NCI-H526 (cell line): ENCODE measurements at regions not wholly inside any gene's neighbourhood (a gene's known extent, or its start where the extent isn't known, plus 50 kb on each side); places are given as distances from the start of the nearest gene placed in this dataset.

Experiments used
- DNase-seq, 2 experiments: peaks; one replicate each; lab custom pipeline; 2025; lab: John Stamatoyannopoulos, UW

- DNase-seq, result no peak
Measured at GRCh38 chr4:124219389-124219788, 493.1 kb downstream of the ANKRD50 start.

GRCh38 chr4:124224256-124224655 is 488.3 kb downstream of the ANKRD50 start:
- DNase-seq, result no peak

GRCh38 chr4:124227981-124228380 is 484.6 kb downstream of the ANKRD50 start:
- DNase-seq, result no peak

DNA sequence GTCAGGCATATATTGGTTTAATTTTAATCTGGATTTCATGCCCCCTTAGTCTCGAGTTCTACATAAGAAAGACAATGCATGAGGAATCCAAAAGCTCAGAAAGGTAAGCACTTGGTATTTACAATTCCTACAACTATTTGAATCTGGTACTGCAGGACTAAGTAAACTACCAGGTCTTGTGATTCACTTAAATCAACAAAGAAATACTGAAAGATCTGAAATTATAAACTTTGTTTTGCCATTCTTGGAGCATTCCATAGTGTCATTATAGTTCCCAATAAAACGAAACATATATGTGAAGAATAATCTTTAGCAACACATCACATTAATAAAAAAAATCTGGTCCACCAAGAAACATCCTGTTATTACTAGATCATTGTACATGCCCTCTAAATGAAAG is 482.3 kb downstream of the ANKRD50 start:
- DNase-seq, result no peak

DNA sequence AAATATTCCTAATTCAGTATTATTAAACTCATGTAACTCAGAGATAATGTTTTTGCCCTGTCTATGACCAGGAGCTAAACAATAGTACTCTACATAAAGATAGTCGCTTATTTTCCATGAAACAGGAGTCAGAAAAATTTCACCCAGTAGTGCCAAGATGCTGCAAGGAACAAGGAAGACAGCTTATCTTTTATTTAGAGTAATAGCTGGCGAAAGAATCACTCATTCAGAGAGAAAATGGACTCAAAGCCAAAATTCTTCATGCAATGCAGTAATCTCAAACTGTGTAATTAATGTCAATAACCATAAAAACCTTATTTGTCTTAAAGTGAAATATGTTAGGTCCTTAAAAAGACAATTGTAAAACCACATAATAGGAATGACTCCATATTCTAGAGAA is 477.8 kb downstream of the ANKRD50 start:
- DNase-seq, result no peak

GRCh38 chr4:124243671-124244366 is 468.7 kb downstream of the ANKRD50 start:
- no peak for DNase-seq

GRCh38 chr4:124253080-124253479 is 459.5 kb downstream of the ANKRD50 start:
- no peak for DNase-seq

DNA sequence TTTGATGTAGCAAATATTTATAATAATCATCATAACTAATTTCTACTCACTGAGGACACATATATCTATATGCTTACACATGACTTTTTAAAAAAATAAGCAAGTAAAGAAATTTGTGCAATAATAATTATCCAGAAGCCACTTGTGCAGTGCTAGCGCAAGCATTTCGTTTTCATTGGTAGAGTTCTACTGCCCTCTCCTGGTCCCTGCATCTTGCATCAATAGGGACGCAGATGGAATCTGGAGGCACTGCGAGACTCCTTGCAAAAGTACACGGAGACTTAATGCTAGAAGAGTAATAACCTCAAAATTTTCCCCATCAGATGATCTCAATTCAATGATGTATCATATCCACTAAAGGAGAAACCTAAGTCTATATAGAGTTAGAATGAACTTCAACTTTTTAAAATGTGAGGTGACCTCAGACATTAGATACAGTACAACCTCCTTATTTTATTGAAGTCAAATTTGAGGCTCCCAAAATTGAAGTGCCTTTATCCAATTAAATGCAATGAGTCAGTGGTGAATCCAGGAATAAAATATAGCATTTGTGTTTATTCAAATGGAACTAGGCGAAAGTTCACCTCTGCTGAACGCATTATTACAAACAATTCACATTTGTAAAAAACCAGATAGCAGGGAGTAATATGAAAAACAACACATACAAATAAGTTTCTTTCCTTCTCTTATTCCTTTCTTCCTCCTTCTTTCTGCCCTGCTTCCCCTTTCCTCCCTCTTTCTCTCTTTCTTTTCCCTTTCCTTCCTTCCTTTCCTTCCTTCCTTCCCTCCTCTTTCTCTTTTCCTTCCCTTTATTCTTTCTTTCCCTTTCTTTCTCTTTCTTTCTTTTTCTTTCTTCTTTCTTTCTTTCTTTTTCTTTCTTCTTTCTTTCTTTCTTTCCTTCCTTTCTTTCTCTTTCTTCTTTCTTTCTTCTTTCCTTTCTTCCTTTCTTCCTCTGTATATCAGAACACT is 450.0 kb downstream of the ANKRD50 start:
- DNase-seq, result peak; percentile 57 to 87

DNA sequence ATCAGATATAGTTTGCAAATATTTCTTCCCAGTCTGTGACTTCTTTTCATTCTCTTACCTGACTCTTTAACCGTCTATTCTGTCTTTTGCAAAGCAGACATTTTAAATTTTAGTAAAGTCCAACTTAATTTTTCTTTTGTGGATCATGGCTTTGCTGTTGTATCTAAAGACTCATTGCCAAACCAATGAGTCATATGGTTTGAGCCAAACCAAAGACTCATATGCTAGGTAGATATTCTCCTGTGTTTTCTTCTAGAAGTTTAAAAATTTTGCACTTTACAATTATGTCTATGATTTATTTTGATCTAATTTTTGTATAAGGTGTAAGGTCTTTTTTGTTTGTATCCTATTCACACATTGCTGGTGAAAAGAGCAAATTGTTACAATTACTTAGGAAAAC is 446.8 kb downstream of the ANKRD50 start:
- no peak for DNase-seq

- DNase-seq, result no peak
Measured at GRCh38 chr4:124266721-124267120, 445.8 kb downstream of the ANKRD50 start.

DNA sequence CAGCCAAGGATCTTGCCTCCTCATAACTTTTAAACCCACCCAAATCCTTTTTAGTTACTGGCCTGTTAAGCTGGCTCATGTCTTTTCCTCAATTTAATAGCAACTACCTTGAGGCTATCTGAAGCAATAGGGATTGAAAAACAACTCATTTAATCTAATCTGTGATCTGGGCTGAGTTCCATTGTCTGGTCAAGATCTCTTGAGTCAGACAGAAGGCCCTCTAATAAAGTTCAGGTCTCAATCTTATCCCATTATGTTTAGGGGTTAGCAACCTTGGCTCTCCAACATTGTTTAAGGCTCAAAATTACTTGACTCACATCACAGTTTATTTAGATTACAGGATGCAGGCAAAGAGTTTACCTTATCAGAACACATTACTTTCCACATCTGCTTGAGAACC is 436.1 kb downstream of the ANKRD50 start:
- no peak for DNase-seq

DNA sequence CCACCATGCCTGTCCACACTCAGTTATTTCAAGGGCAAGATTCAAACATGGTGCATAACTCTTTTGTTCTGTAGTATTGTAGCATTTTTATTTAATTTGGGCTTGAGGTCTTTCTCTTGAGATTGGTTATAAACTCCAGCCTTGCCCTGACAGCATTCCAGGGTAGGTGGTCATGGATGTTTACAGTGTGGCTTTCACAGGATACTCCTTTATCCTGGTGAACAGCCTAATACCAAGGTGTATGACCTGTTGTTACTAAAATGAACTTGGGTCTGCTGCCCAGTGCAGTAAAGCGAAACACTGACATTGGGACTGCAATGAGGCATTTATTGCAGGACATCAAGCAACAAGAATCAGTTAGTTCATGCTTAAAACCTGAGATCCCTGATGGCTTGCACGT is 434.8 kb downstream of the ANKRD50 start:
- DNase-seq, result no peak

GRCh38 chr4:124278477-124278876 is 434.1 kb downstream of the ANKRD50 start:
- DNase-seq, result no peak

GRCh38 chr4:124279741-124280140 is 432.8 kb downstream of the ANKRD50 start:
- no peak for DNase-seq

GRCh38 chr4:124282301-124282898 is 430.1 kb downstream of the ANKRD50 start:
- DNase-seq, result no peak

- no peak for DNase-seq
Measured at GRCh38 chr4:124288706-124289486, 423.6 kb downstream of the ANKRD50 start.

DNA sequence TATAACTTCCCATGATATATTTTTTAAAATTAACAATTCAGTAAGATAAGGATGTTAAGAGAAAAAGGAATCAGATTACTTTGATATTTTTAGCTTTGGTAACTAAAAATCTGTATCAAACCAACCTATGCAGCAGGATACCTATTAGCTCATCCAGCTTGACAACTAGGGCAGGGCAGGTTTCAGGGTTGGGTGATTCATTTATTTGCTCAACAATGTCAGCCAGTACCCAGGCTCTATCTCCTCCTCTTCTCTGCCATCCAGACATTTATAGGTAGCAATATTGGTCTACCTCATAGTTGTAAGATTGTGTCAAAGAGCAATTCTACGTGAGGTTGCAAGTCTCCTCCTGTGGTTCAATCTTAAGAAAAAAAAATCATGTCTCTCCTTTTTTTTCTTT is 421.9 kb downstream of the ANKRD50 start:
- DNase-seq, result no peak

DNA sequence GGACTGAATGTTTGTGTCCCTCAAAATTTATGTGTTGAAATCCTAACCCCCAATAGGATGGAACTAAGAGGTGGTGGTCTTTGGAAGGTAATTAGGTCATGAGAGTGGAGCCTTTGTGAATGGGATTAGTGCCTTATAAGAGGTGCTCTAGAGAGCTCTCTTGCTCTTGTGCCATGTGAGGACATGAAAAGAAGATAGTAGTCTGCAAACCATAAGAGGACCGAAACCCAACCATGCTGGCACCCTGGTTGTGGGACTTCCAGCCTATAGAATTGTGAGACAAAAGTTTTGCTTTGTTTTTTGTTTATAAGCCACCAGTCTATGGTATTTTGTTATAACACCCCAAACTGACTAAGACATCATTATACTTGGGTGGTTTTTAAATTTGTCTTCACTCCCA is 417.1 kb downstream of the ANKRD50 start:
- no peak for DNase-seq

DNA sequence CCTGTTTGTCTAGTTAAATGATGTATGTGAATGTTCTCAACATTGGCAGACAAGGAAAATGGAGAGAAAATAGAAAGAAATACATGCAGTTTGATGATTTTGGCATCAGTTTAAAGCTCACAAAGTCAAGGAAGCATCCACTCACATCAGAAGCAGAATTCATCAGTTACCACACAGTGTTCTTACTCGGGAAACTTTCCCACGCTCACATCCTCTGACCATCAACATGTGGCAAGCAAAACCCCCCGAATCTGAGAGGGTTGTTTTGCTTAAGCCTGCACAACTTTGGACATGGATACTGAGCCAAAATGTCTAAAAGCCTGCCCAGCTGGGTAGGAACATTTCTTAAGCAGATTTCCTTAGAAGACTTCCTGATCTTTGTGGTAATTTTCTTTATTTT is 407.6 kb downstream of the ANKRD50 start:
- no peak for DNase-seq

- no peak for DNase-seq
Measured at GRCh38 chr4:124306352-124306751, 406.2 kb downstream of the ANKRD50 start.

DNA sequence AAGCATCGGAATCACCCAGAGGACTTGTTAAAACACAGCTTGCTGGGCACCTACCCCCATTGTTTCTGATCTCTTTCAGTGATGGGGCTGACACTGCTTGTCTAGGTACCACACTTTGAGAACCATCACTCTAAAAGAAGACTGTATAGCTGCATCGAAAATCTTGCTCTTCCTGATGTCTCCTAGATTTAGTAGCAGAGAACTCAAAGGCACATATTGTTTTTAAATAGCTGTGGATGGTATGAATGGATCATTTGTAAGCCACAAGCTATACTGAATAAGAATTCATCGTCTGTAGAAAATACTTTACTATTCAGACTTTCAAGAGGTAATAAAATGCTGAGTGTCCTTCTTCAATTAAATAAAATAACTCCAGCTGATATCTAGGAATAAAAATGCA is 405.4 kb downstream of the ANKRD50 start:
- DNase-seq, result no peak

GRCh38 chr4:124318292-124318691 is 394.2 kb downstream of the ANKRD50 start:
- peak in 1 of 2 experiments; percentile 10 for DNase-seq
